Activated CD8-positive, alpha-beta memory T cell treated with anti-CD3 and anti-CD28 coated beads, Interleukin-2, amount 10 ng/mL, durations not matched to agents 7 days and 5 days (primary cell): ENCODE measurements at regions not wholly inside any gene's neighbourhood (a gene's known extent, or its start where the extent isn't known, plus 50 kb on each side); places are given as distances from the start of the nearest gene placed in this dataset.
"Not testable (repeated sequence)": the region's sequence is repeated elsewhere in the genome, so short reads cannot be mapped to it uniquely, and the experiment has no call there.

Experiments used
- ATAC-seq: fragments of 150-1000 bp; cut with Tn5 transposase; one replicate; pipeline ENCODE4 v1.10.0; 2021; ENCODE audit warnings: moderate library complexity
- CTCF ChIA-PET: fragments of 350-600 bp; sonication (Branson Sonifier 250); formaldehyde crosslinking; loops from one replicate; lab custom pipeline; 2021; ENCODE audit warnings: antibody characterized with exemption; lab: Charles Lee
- DNase-seq: peaks from one replicate; pipeline ENCODE4 v3.0.0-alpha.2; 2020
- H3K27ac Mint-ChIP-seq: one replicate; pipeline ENCODE4 v1.8.0; 2021; ENCODE audit warnings: mild to moderate bottlenecking, mixed read lengths
- H3K27me3 Mint-ChIP-seq: one replicate; pipeline ENCODE4 v1.8.0; 2021; ENCODE audit warnings: mixed read lengths
- H3K36me3 Mint-ChIP-seq: one replicate; pipeline ENCODE4 v1.8.0; 2021; ENCODE audit warnings: mild to moderate bottlenecking, mixed read lengths
- H3K4me1 Mint-ChIP-seq: one replicate; pipeline ENCODE4 v1.8.0; 2021; ENCODE audit warnings: mixed read lengths
- H3K4me3 Mint-ChIP-seq: one replicate; pipeline ENCODE4 v1.8.0; 2021; ENCODE audit warnings: mild to moderate bottlenecking, moderate library complexity, mixed read lengths
- H3K9me3 Mint-ChIP-seq: one replicate; pipeline ENCODE4 v1.8.0; 2022; ENCODE audit warnings: low read depth, mixed read lengths

DNA sequence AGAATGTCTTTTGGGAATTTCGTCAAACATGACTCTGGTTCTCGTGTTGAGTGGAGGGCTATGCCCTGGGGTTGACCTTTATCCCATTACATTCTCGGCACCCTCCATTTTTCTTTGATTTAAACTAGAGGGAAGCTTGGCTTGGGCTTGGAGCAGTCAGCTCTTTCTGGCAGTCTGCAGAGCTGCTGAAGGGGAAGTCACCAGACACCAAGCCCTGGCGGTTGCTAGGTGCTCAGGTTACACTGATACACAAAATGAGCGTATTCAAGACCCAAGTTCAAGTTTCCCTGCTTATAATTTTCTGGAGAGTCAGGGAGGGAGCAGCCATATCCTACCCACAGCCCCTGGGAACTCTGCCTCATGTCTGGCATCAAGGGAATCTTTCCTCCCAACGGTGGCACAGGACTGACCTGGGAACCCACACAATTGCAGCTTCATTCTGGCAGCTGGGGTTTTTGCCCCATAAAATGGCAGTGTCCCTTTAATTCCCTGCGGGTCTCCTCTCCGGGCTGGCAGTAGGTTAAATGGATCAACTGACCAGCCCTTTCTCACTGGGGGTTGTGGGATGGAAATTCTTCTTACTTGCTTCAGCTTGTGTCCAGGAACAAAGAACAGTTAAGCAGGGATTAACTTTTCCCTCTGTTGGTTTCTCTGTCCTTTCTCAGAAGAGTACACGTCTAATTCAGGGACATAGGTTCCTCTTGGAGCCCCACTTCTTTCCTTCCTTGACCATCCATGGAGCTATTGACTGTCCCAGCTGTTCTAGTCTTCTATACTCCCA, 110.0 kb upstream of the DLG1 start:
- H3K4me1 Mint-ChIP-seq: no peaks in the 10 kb centered on the region
- CTCF ChIA-PET: no interaction called here
- no peak overlapping the region for H3K27ac Mint-ChIP-seq
- peaks cover 34% of the 10 kb centered on the region for H3K27me3 Mint-ChIP-seq
- DNase-seq (no peak), ATAC-seq (no peak)
- H3K4me3 Mint-ChIP-seq: no peak overlapping the region
- no peaks in the 10 kb centered on the region for H3K36me3 Mint-ChIP-seq
- no peaks in the 10 kb centered on the region for H3K9me3 Mint-ChIP-seq

GRCh38 chr3:197407526-197407925, 109.1 kb upstream of the DLG1 start:
- ATAC-seq: no peak
- H3K4me3 Mint-ChIP-seq: no peak overlapping the region
- no peaks in the 10 kb centered on the region for H3K9me3 Mint-ChIP-seq
- peaks cover 28% of the 10 kb centered on the region for H3K27me3 Mint-ChIP-seq
- CTCF ChIA-PET: no interaction called here
- no peaks in the 10 kb centered on the region for H3K4me1 Mint-ChIP-seq
- DNase-seq: no peak
- no peaks in the 10 kb centered on the region for H3K36me3 Mint-ChIP-seq
- H3K27ac Mint-ChIP-seq: no peak overlapping the region

GRCh38 chr3:197407053-197407452, 108.6 kb upstream of the DLG1 start:
- H3K36me3 Mint-ChIP-seq: no peaks in the 10 kb centered on the region
- DNase-seq (no peak), ATAC-seq (no peak)
- CTCF ChIA-PET: no interaction called here
- no peak overlapping the region for H3K4me3 Mint-ChIP-seq
- H3K9me3 Mint-ChIP-seq: no peaks in the 10 kb centered on the region
- H3K27ac Mint-ChIP-seq: no peak overlapping the region
- peaks cover 24% of the 10 kb centered on the region for H3K27me3 Mint-ChIP-seq
- H3K4me1 Mint-ChIP-seq: no peaks in the 10 kb centered on the region

DNA sequence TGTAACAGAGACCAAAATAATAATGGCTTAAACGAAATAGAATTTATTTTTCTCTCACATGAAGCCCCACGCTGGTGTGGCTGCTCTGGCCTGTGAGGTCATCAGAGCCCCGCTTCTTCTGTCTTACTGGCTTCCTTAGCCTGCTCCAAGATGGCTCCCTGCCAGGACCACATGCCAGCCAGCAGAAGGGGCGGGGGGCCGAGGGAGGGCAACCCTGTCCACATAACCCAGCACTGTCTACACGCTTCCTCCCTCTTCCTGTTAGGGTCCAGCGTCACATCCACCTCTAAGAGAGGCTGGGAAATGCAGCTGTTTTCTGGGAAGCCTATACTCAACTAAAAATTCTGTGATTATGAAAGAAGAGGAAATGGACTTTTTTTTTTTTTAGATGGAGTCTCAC, 107.9 kb upstream of the DLG1 start:
- CTCF ChIA-PET: no interaction called here
- no peak overlapping the region for H3K27ac Mint-ChIP-seq
- H3K4me3 Mint-ChIP-seq: no peak overlapping the region
- H3K27me3 Mint-ChIP-seq: peaks cover 22% of the 10 kb centered on the region
- ATAC-seq: no peak
- no peaks in the 10 kb centered on the region for H3K4me1 Mint-ChIP-seq
- DNase-seq: no peak
- no peaks in the 10 kb centered on the region for H3K9me3 Mint-ChIP-seq
- H3K36me3 Mint-ChIP-seq: no peaks in the 10 kb centered on the region

GRCh38 chr3:197404754-197405153, 106.3 kb upstream of the DLG1 start:
- H3K4me3 Mint-ChIP-seq: no peak overlapping the region
- H3K36me3 Mint-ChIP-seq: no peaks in the 10 kb centered on the region
- CTCF ChIA-PET: no interaction called here
- DNase-seq (no peak), ATAC-seq (no peak)
- no peaks in the 10 kb centered on the region for H3K9me3 Mint-ChIP-seq
- H3K27ac Mint-ChIP-seq: no peak overlapping the region
- H3K27me3 Mint-ChIP-seq: peaks cover 19% of the 10 kb centered on the region
- H3K4me1 Mint-ChIP-seq: no peaks in the 10 kb centered on the region

GRCh38 chr3:197404030-197404429, 105.6 kb upstream of the DLG1 start:
- H3K36me3 Mint-ChIP-seq: no peaks in the 10 kb centered on the region

DNA sequence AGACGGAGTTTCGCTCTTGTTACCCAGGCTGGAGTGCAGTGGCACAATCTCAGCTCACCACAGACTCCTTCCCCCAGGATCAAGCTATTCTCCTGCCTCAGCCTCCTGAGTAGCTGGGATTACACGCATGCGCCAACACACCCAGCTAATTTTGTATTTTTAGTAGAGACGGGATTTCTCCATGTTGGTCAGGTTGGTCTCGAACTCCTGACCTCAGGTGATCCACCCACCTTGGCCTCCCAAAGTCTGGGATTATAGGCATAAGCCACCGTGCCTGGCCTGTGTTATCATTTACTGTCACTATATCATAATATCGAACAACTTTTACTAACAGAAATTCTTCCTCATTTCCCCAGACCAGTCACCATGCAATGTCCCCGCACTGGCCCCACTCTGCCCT, 104.0 kb upstream of the DLG1 start:
- H3K4me3 Mint-ChIP-seq, H3K4me1 Mint-ChIP-seq, CTCF ChIA-PET, H3K27ac Mint-ChIP-seq, H3K9me3 Mint-ChIP-seq, H3K36me3 Mint-ChIP-seq, DNase-seq, ATAC-seq: not testable (repeated sequence)
- peaks cover 15% of the 10 kb centered on the region for H3K27me3 Mint-ChIP-seq

More at GRCh38 chr3:197404030-197404429, 105.6 kb upstream of the DLG1 start:
- CTCF ChIA-PET: no interaction called here
- H3K4me3 Mint-ChIP-seq: no peak overlapping the region
- H3K27ac Mint-ChIP-seq: no peak overlapping the region
- ATAC-seq (no peak), DNase-seq (no peak)
- H3K9me3 Mint-ChIP-seq: no peaks in the 10 kb centered on the region
- no peaks in the 10 kb centered on the region for H3K4me1 Mint-ChIP-seq
- H3K27me3 Mint-ChIP-seq: peaks cover 16% of the 10 kb centered on the region

DNA sequence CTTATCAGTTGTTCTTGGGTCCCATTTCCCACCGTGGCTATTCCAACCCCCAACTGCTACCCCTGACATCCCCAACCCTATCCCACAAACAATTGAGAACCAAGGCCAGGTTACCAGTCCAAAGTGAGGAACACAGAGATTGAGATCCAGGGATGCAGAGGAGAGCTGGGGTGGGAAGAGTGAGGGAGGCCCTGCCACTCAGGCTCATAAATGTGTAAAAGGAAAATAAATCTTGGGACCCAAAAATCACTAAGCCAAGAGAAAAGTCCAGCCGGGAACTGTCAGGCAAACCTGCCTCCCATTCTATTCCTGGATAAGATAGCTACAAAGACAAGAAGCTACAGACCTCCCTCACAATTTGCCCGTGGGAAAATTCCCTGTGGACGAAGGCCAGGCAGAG, 101.1 kb upstream of the DLG1 start:
- ATAC-seq: no peak
- DNase-seq: no peak
- Mint-ChIP-seq H3K36me3 (no peaks in the 10 kb centered on the region), H3K4me1 (peaks cover 19% of the 10 kb centered on the region), H3K27ac (no peak overlapping the region), H3K27me3 (peaks cover 16% of the 10 kb centered on the region), H3K4me3 (no peak overlapping the region), H3K9me3 (no peaks in the 10 kb centered on the region)
- CTCF ChIA-PET: no interaction called here

GRCh38 chr3:197398286-197398878, 100.0 kb upstream of the DLG1 start:
- Mint-ChIP-seq H3K27me3 (peaks cover 20% of the 10 kb centered on the region), H3K9me3 (no peaks in the 10 kb centered on the region), H3K4me3 (no peak overlapping the region), H3K27ac (no peak overlapping the region), H3K36me3 (peaks cover under 1% of the 10 kb centered on the region), H3K4me1 (peaks cover 30% of the 10 kb centered on the region)
- ATAC-seq: no peak
- CTCF ChIA-PET: no interaction called here
- DNase-seq: no peak

GRCh38 chr3:197397838-197398237, 99.4 kb upstream of the DLG1 start:
- CTCF ChIA-PET: no interaction called here
- H3K27ac Mint-ChIP-seq: no peak overlapping the region

DNA sequence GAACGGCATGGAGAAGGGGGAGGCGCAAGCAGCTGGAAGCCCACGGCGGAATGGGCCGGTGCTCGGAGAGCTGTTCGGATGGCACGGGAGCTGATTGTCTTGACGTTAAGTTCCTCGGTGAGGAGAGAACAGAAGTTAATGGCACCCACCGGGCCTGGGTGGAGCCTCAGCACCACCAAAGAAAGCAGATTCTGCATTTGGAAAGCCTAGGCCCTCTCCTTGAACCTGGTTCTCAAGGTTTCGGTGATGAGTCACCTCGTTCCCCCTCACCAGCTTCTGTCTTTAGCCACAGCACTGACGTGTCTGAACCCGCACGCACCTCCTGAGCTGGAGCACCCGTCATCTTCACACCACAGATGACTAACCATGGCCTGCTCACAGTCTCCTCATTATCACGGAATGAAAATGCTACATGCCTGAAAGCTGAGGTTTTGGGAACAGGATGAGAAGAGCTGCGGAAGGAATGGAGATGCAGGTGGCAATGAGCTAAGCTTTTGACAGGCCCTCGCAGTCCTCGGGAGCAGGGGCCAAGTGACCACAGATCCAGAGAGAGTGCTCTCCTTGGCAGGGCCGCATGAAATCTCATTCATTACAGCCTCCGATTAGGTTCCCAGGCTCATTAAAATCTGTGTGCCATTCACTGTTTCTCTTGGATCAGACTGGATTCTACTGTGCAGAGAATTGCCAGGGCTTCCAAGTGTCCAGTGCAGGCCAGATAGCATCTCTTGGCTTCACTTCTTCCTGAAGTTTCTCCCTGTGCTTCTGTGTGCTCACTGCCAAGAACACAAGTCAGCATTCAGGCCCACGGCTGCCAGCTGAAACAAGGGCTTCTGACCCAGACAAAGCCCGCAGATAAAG, 96.3 kb upstream of the DLG1 start:
- H3K27ac Mint-ChIP-seq: peak overlapping the region; percentile 71
- CTCF ChIA-PET: interaction anchor here (1.0 to 1.9 kb wide), 2 partner anchors 60 to 365 kb away, joined by 3 to 8 read pairs; partner anchors contain the start of gene MELTF
- peak; percentile 93 for DNase-seq
- H3K27me3 Mint-ChIP-seq: peaks cover 30% of the 10 kb centered on the region
- no peaks in the 10 kb centered on the region for H3K9me3 Mint-ChIP-seq
- H3K4me3 Mint-ChIP-seq: no peak overlapping the region
- peaks cover 36% of the 10 kb centered on the region for H3K4me1 Mint-ChIP-seq
- ATAC-seq: peak; percentile 97
- peaks cover 3% of the 10 kb centered on the region for H3K36me3 Mint-ChIP-seq

More at GRCh38 chr3:197397838-197398237, 99.4 kb upstream of the DLG1 start:
- DNase-seq (no peak), ATAC-seq (no peak)
- H3K9me3 Mint-ChIP-seq: no peaks in the 10 kb centered on the region
- H3K4me3 Mint-ChIP-seq: no peak overlapping the region
- H3K36me3 Mint-ChIP-seq: peaks cover 3% of the 10 kb centered on the region
- H3K4me1 Mint-ChIP-seq: peaks cover 35% of the 10 kb centered on the region
- peaks cover 25% of the 10 kb centered on the region for H3K27me3 Mint-ChIP-seq

DNA sequence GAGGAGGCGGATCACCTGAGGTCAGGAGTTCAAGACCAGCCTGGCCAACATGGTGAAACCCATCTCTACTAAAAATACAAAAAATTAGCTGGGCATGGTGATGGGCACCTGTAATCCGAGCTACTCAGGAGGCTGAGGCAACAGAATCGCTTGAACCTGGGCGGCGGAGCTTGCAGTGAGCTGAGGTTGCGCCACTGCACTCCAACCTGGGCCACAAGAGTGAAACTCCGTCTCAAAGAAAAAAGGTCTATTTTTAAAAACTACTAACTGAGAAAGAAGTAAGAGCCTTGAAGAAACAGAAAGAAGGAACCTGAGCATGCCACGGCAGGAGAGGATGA, 95.7 kb upstream of the DLG1 start:
- Mint-ChIP-seq H3K27ac (peak overlapping the region; percentile 71), H3K27me3 (peaks cover 30% of the 10 kb centered on the region), H3K4me1 (peaks cover 36% of the 10 kb centered on the region)
- not testable (repeated sequence) for H3K9me3 Mint-ChIP-seq, DNase-seq, ATAC-seq, H3K36me3 Mint-ChIP-seq, H3K4me3 Mint-ChIP-seq
- CTCF ChIA-PET: interaction anchor here (1.9 kb wide), 1 partner anchor 60 kb away, joined by 8 read pairs; no protein-coding TSS in a partner anchor

- H3K27ac Mint-ChIP-seq: peak overlapping the region; percentile 71
- peak; percentile 65 for DNase-seq
- peaks cover 2% of the 10 kb centered on the region for H3K9me3 Mint-ChIP-seq
- peaks cover 34% of the 10 kb centered on the region for H3K4me1 Mint-ChIP-seq
- CTCF ChIA-PET: no interaction called here
- peak; percentile 46 for ATAC-seq
- peaks cover 3% of the 10 kb centered on the region for H3K36me3 Mint-ChIP-seq
- H3K4me3 Mint-ChIP-seq: no peak overlapping the region
- peaks cover 32% of the 10 kb centered on the region for H3K27me3 Mint-ChIP-seq
Measured at GRCh38 chr3:197393711-197394110, 95.3 kb upstream of the DLG1 start.
